HCT116 (cell line): ENCODE measurements at regions not wholly inside any gene's neighbourhood (a gene's known extent, or its start where the extent isn't known, plus 50 kb on each side); places are given as distances from the start of the nearest gene placed in this dataset.
"Not testable (repeated sequence)": the region's sequence is repeated elsewhere in the genome, so short reads cannot be mapped to it uniquely, and the experiment has no call there.

Experiments used
- ATAC-seq: fragments of 200-7000 bp; cut with Tn5 transposase; 2 replicates; pipeline ENCODE4 v1.9.1; 2020; ENCODE audit warnings: mild to moderate bottlenecking, moderate library complexity
- BruUV-seq: library from RNA; stranded (reverse); fragments of 400-500 nt; replicated peaks from 2 replicates; lab custom pipeline; 2021; lab: Mats Ljungman, UMichigan
- CTCF ChIA-PET: fragments of 300-600 bp; sonication (Branson Sonifier 250); formaldehyde crosslinking; loops from one replicate; lab custom pipeline; 2021; ENCODE audit warnings: antibody characterized with exemption; lab: Charles Lee
- POLR2A ChIA-PET: fragments of 300-600, 350-600 bp; sonication (Branson Sonifier 250); formaldehyde crosslinking; loops from one replicate; lab custom pipeline; 2021; ENCODE audit warnings: antibody characterized with exemption; lab: Charles Lee
- RAD21 ChIA-PET, 2 experiments: fragments of 300-600 bp; sonication (Branson Sonifier 250); formaldehyde crosslinking; loops; one replicate each; lab custom pipeline; 2023; ENCODE audit warnings: low total read pairs in 2 of 2; ENCODE audit not compliant: uncharacterized antibody in 2 of 2, unreplicated experiment in 2 of 2, low non-redundant PET in 1 of 2; lab: Charles Lee
- DNase-seq: peaks from one replicate; pipeline ENCODE4 v3.0.0-alpha.2; 2010; ENCODE audit warnings: low read depth, low spot score
- H2AFZ ChIP-seq: fragments of 200-600 bp; shearing (Covaris generic), sonication (generic); 2 replicates; pipeline ENCODE4 v1.6.1; 2017; ENCODE audit warnings: low read depth, mixed run types, mixed read lengths, antibody characterized with exemption, low read length; ENCODE audit not compliant: poor library complexity, severe bottlenecking
- H3K27ac ChIP-seq: 2 replicates; pipeline ENCODE4 v1.5.1; 2012; ENCODE audit warnings: low read depth, low read length
- H3K27me3 ChIP-seq: fragments of 200-600 bp; sonication (generic); 2 replicates; pipeline ENCODE4 v1.6.1; 2016; ENCODE audit warnings: mixed run types, low read length, mixed read lengths; ENCODE audit not compliant: insufficient read depth
- H3K36me3 ChIP-seq, 2 experiments: fragments of 200-500 bp in 1 of 2; fragments of 200-600 bp in 1 of 2; sonication (Bioruptor generic) in 1 of 2; sonication (generic) in 1 of 2; 2 replicates each; pipeline versions ENCODE4 v1.5.1 to v1.6.1; 2014 to 2016; ENCODE audit warnings: low read length in 2 of 2, inconsistent platforms in 1 of 2, mixed read lengths in 1 of 2, mixed run types in 1 of 2; ENCODE audit not compliant: insufficient read depth in 2 of 2, control insufficient read depth in 1 of 2
- H3K4me1 ChIP-seq, 2 experiments: fragments of 200-600 bp in 1 of 2; sonication (generic) in 1 of 2; 2 replicates each; pipeline versions ENCODE4 v1.5.1 to v1.6.1; 2012 to 2017; ENCODE audit warnings: low read length in 2 of 2, inconsistent platforms in 1 of 2, mild to moderate bottlenecking in 1 of 2, mixed read lengths in 1 of 2, mixed run types in 1 of 2, moderate library complexity in 1 of 2; ENCODE audit not compliant: insufficient read depth in 2 of 2, control insufficient read depth in 1 of 2
- H3K4me2 ChIP-seq: fragments of 200-600 bp; sonication (generic); 2 replicates; pipeline ENCODE4 v1.6.1; 2017; ENCODE audit warnings: mixed run types, low read length, mixed read lengths
- H3K4me3 ChIP-seq, 2 experiments: fragments of 200-600 bp in 1 of 2; sonication (generic) in 1 of 2; replicated peaks in 1 of 2; 2 replicates each; pipeline ENCODE4 v1.5.1; 2011 to 2016; ENCODE audit warnings: low read length in 2 of 2, control low read depth in 1 of 2, low read depth in 1 of 2, mild to moderate bottlenecking in 1 of 2, mixed read lengths in 1 of 2, mixed run types in 1 of 2
- H3K79me2 ChIP-seq: fragments of 200-600 bp; sonication (generic); 2 replicates; pipeline ENCODE4 v1.6.1; 2017; ENCODE audit warnings: mild to moderate bottlenecking, mixed run types, low read length, moderate library complexity, mixed read lengths; ENCODE audit not compliant: insufficient read depth
- H3K9ac ChIP-seq: fragments of 200-600 bp; sonication (generic); 2 replicates; pipeline ENCODE4 v1.6.1; 2016; ENCODE audit warnings: low read length, mixed read lengths
- H3K9me2 ChIP-seq: fragments of 200-600 bp; sonication (generic), shearing (Covaris generic); 2 replicates; pipeline ENCODE4 v1.6.1; 2017; ENCODE audit warnings: mixed run types, mild to moderate bottlenecking, moderate library complexity; ENCODE audit not compliant: insufficient read depth
- H3K9me3 ChIP-seq, 2 experiments: fragments of 200-500 bp in 1 of 2; fragments of 200-600 bp in 1 of 2; sonication (Bioruptor generic) in 1 of 2; sonication (generic) in 1 of 2; 2 replicates each; pipeline ENCODE4 v1.6.1; 2014 to 2017; ENCODE audit warnings: low read length in 2 of 2, mixed read lengths in 2 of 2, inconsistent platforms in 1 of 2, low read depth in 1 of 2, mild to moderate bottlenecking in 1 of 2, mixed run types in 1 of 2, moderate library complexity in 1 of 2; ENCODE audit not compliant: control insufficient read depth in 1 of 2, insufficient read depth in 1 of 2
- H4K20me1 ChIP-seq: fragments of 200-600 bp; sonication (generic), shearing (Covaris generic); 2 replicates; pipeline ENCODE4 v1.6.1; 2017; ENCODE audit warnings: mixed run types, mild to moderate bottlenecking, moderate library complexity; ENCODE audit not compliant: insufficient read depth
- CBX3 ChIP-seq: IDR thresholded peaks from 2 replicates; pipeline ENCODE4 v1.6.1; 2012; ENCODE audit warnings: low read depth
- CEBPB ChIP-seq: IDR thresholded peaks from 2 replicates; pipeline ENCODE4 v1.6.1; 2012; ENCODE audit warnings: low read depth
- EGR1 ChIP-seq: IDR thresholded peaks from 2 replicates; pipeline ENCODE4 v1.6.1; 2012; ENCODE audit warnings: low read depth
- ELF1 ChIP-seq: IDR thresholded peaks from 2 replicates; pipeline ENCODE4 v1.6.1; 2012; ENCODE audit warnings: low read depth, borderline replicate concordance
- EZH2 ChIP-seq: fragments of 200-600 bp; sonication (generic); IDR thresholded peaks from 2 replicates; pipeline ENCODE4 v1.6.1; 2017; ENCODE audit warnings: antibody characterized with exemption, mixed run types
- EZH2phosphoT487 ChIP-seq: fragments of 200-600 bp; IDR thresholded peaks from 2 replicates; pipeline ENCODE4 v1.6.1; 2018; ENCODE audit warnings: antibody characterized with exemption, borderline replicate concordance
- JUND ChIP-seq: IDR thresholded peaks from 2 replicates; pipeline ENCODE4 v1.6.1; 2012
- MAX ChIP-seq: IDR thresholded peaks from 2 replicates; pipeline ENCODE4 v1.6.1; 2012
- TCF7L2 ChIP-seq: IDR thresholded peaks from 2 replicates; pipeline ENCODE4 v1.7.0; 2011; ENCODE audit warnings: borderline replicate concordance, inconsistent platforms; ENCODE audit not compliant: insufficient read depth, insufficient read length; ENCODE audit errors: extremely low read depth
- ZBTB33 ChIP-seq: IDR thresholded peaks from 2 replicates; pipeline ENCODE4 v1.6.1; 2011; ENCODE audit warnings: mild to moderate bottlenecking, low read length, moderate library complexity; ENCODE audit not compliant: insufficient replicate concordance; ENCODE audit errors: extremely low read depth
- ZNF274 ChIP-seq: fragments of 200-500 bp; sonication (Bioruptor generic); IDR thresholded peaks from 2 replicates; pipeline ENCODE4 v1.6.1; 2014; ENCODE audit warnings: mild to moderate bottlenecking, low read depth, low read length, inconsistent platforms
- intact Hi-C: fragments of 100-400 bp; cut with micrococcal nuclease; formaldehyde crosslinking; loops from 2 replicates; pipeline ENCODE4 v1.10.0; 2022

GRCh38 chr2:55801436-55801835, 107.8 kb upstream of the PNPT1 start:
- H3K9me2 ChIP-seq, result no peaks in the 10 kb centered on the region
- H3K36me3 ChIP-seq, result no peaks in the 10 kb centered on the region
- ATAC-seq (no peak), DNase-seq (no peak)
- RAD21 ChIA-PET, result no interaction called here
- no peak overlapping the region for H3K27ac ChIP-seq
- no peak overlapping the region for H3K4me2 ChIP-seq
- TF ChIP-seq MAX (no peak), EZH2 (no peak), JUND (no peak), TCF7L2 (no peak), CBX3 (no peak), ZBTB33 (no peak), ZNF274 (no peak), EGR1 (no peak), EZH2phosphoT487 (no peak), CEBPB (no peak), ELF1 (no peak)
- no peak overlapping the region for H3K4me3 ChIP-seq
- no peaks in the 10 kb centered on the region for H3K9me3 ChIP-seq
- H3K4me1 ChIP-seq, result no peaks in the 10 kb centered on the region
- no peaks in the 10 kb centered on the region for H4K20me1 ChIP-seq
- CTCF ChIA-PET, result no interaction called here
- no TSS peak for BruUV-seq
- H3K9ac ChIP-seq, result no peak overlapping the region
- intact Hi-C loops, result no loop called here
- H3K79me2 ChIP-seq, result no peaks in the 10 kb centered on the region
- H2AFZ ChIP-seq, result no peak overlapping the region
- no peaks in the 10 kb centered on the region for H3K27me3 ChIP-seq
- POLR2A ChIA-PET, result no interaction called here

- H3K4me2 ChIP-seq, BruUV-seq, H3K9me3 ChIP-seq, H2AFZ ChIP-seq, H3K27ac ChIP-seq, CTCF ChIA-PET, H3K27me3 ChIP-seq, DNase-seq, H3K9ac ChIP-seq, H4K20me1 ChIP-seq, H3K4me1 ChIP-seq, H3K9me2 ChIP-seq, POLR2A ChIA-PET, RAD21 ChIA-PET, intact Hi-C loops, ATAC-seq, H3K36me3 ChIP-seq, H3K4me3 ChIP-seq, H3K79me2 ChIP-seq: not testable (repeated sequence)
These were observed 106.0 kb upstream of the PNPT1 start for GRCh38 chr2:55799624-55800023.
